Skeletal muscle satellite cell (primary cell): ENCODE measurements at regions not wholly inside any gene's neighbourhood (a gene's known extent, or its start where the extent isn't known, plus 50 kb on each side); places are given as distances from the start of the nearest gene placed in this dataset.
"Not testable (repeated sequence)": the region's sequence is repeated elsewhere in the genome, so short reads cannot be mapped to it uniquely, and the experiment has no call there.

Experiments
- H3K27me3 ChIP-seq: 2 replicates; pipeline ENCODE4 v1.7.0; 2013; ENCODE audit warnings: low read length; ENCODE audit not compliant: control insufficient read depth, insufficient read depth
- H3K36me3 ChIP-seq: 2 replicates; pipeline ENCODE4 v1.7.0; 2013; ENCODE audit warnings: mild to moderate bottlenecking, control low read depth, low read length; ENCODE audit not compliant: insufficient read depth
- H3K4me1 ChIP-seq: 2 replicates; pipeline ENCODE4 v1.7.0; 2013; ENCODE audit warnings: low read length; ENCODE audit not compliant: control insufficient read depth, insufficient read depth
- H3K4me2 ChIP-seq: 2 replicates; pipeline ENCODE4 v1.7.0; 2013; ENCODE audit warnings: mild to moderate bottlenecking, low read length
- H3K4me3 ChIP-seq: 2 replicates; pipeline ENCODE4 v1.7.0; 2013; ENCODE audit warnings: low read length
- H3K9ac ChIP-seq: 2 replicates; pipeline ENCODE4 v1.7.0; 2013; ENCODE audit warnings: mild to moderate bottlenecking, low read depth, low read length, moderate library complexity
- H3K9me3 ChIP-seq: replicated peaks from 2 replicates; pipeline ENCODE4 v1.7.0; 2013; ENCODE audit warnings: mild to moderate bottlenecking, control low read depth, low read length

GRCh38 chr6:168920289-168920688, 333.4 kb downstream of the THBS2 start:
- Histone ChIP-seq H3K4me3 (no peak overlapping the region), H3K27me3 (no peaks in the 10 kb centered on the region)

GRCh38 chr6:168919470-168920179, 334.0 kb downstream of the THBS2 start:
- H3K9me3 ChIP-seq: no peaks in the 10 kb centered on the region
- H3K9ac ChIP-seq: no peak overlapping the region
- no peaks in the 10 kb centered on the region for H3K27me3 ChIP-seq
- no peaks in the 10 kb centered on the region for H3K4me1 ChIP-seq
- no peaks in the 10 kb centered on the region for H3K36me3 ChIP-seq
- no peak overlapping the region for H3K4me3 ChIP-seq
- no peak overlapping the region for H3K4me2 ChIP-seq

More at GRCh38 chr6:168920289-168920688, 333.4 kb downstream of the THBS2 start:
- H3K9me3 ChIP-seq: no peaks in the 10 kb centered on the region
- no peak overlapping the region for H3K4me2 ChIP-seq
- no peak overlapping the region for H3K9ac ChIP-seq
- no peaks in the 10 kb centered on the region for H3K36me3 ChIP-seq
- no peaks in the 10 kb centered on the region for H3K4me1 ChIP-seq

- no peak overlapping the region for H3K4me3 ChIP-seq
- no peak overlapping the region for H3K9ac ChIP-seq
- no peaks in the 10 kb centered on the region for H3K36me3 ChIP-seq
- no peaks in the 10 kb centered on the region for H3K9me3 ChIP-seq
- H3K4me2 ChIP-seq: no peak overlapping the region
- no peaks in the 10 kb centered on the region for H3K4me1 ChIP-seq
- no peaks in the 10 kb centered on the region for H3K27me3 ChIP-seq
These were observed 337.0 kb downstream of the THBS2 start for GRCh38 chr6:168916576-168917211.

- no peaks in the 10 kb centered on the region for H3K27me3 ChIP-seq
- no peaks in the 10 kb centered on the region for H3K4me1 ChIP-seq
- H3K9me3 ChIP-seq: no peaks in the 10 kb centered on the region
- H3K4me2 ChIP-seq: no peak overlapping the region
- no peaks in the 10 kb centered on the region for H3K36me3 ChIP-seq
- no peak overlapping the region for H3K4me3 ChIP-seq
- H3K9ac ChIP-seq: no peak overlapping the region
These were observed 337.8 kb downstream of the THBS2 start for GRCh38 chr6:168915855-168916254.

GRCh38 chr6:168915242-168915641, 338.4 kb downstream of the THBS2 start:
- Histone ChIP-seq H3K27me3 (no peaks in the 10 kb centered on the region), H3K36me3 (no peaks in the 10 kb centered on the region), H3K4me3 (no peak overlapping the region), H3K9me3 (no peaks in the 10 kb centered on the region), H3K9ac (no peak overlapping the region), H3K4me2 (no peak overlapping the region), H3K4me1 (no peaks in the 10 kb centered on the region)

- H3K27me3 ChIP-seq: no peaks in the 10 kb centered on the region
- H3K4me1 ChIP-seq: no peaks in the 10 kb centered on the region
- H3K9ac ChIP-seq: no peak overlapping the region
- no peak overlapping the region for H3K4me3 ChIP-seq
- H3K36me3 ChIP-seq: no peaks in the 10 kb centered on the region
- no peaks in the 10 kb centered on the region for H3K9me3 ChIP-seq
- no peak overlapping the region for H3K4me2 ChIP-seq
These were observed 339.7 kb downstream of the THBS2 start for GRCh38 chr6:168913866-168914469.

GRCh38 chr6:168913231-168913865, 340.3 kb downstream of the THBS2 start:
- not testable (repeated sequence) for H3K9ac ChIP-seq

GRCh38 chr6:168909288-168909687, 344.4 kb downstream of the THBS2 start:
- H3K4me2 ChIP-seq: no peak overlapping the region
- peaks cover 3% of the 10 kb centered on the region for H3K4me1 ChIP-seq
- no peaks in the 10 kb centered on the region for H3K9me3 ChIP-seq
- no peaks in the 10 kb centered on the region for H3K36me3 ChIP-seq
- no peaks in the 10 kb centered on the region for H3K27me3 ChIP-seq
- H3K4me3 ChIP-seq: no peak overlapping the region
- no peak overlapping the region for H3K9ac ChIP-seq

More at GRCh38 chr6:168913231-168913865, 340.3 kb downstream of the THBS2 start:
- not testable (repeated sequence) for H3K9me3 ChIP-seq, H3K4me2 ChIP-seq, H3K36me3 ChIP-seq, H3K4me1 ChIP-seq, H3K27me3 ChIP-seq, H3K4me3 ChIP-seq

- Histone ChIP-seq H3K4me3 (no peak overlapping the region), H3K9me3 (no peaks in the 10 kb centered on the region), H3K9ac (no peak overlapping the region), H3K36me3 (no peaks in the 10 kb centered on the region), H3K4me1 (peaks cover 3% of the 10 kb centered on the region), H3K4me2 (no peak overlapping the region), H3K27me3 (no peaks in the 10 kb centered on the region)
These were observed 344.8 kb downstream of the THBS2 start for GRCh38 chr6:168908887-168909286.

- Histone ChIP-seq H3K36me3 (no peaks in the 10 kb centered on the region), H3K4me1 (peaks cover 3% of the 10 kb centered on the region), H3K9me3 (no peaks in the 10 kb centered on the region), H3K27me3 (no peaks in the 10 kb centered on the region), H3K4me2 (no peak overlapping the region), H3K9ac (no peak overlapping the region), H3K4me3 (no peak overlapping the region)
These were observed 345.5 kb downstream of the THBS2 start for GRCh38 chr6:168908166-168908565.

- peaks cover 3% of the 10 kb centered on the region for H3K4me1 ChIP-seq
- H3K4me3 ChIP-seq: no peak overlapping the region
- no peaks in the 10 kb centered on the region for H3K36me3 ChIP-seq
- no peak overlapping the region for H3K9ac ChIP-seq
- no peaks in the 10 kb centered on the region for H3K9me3 ChIP-seq
- no peaks in the 10 kb centered on the region for H3K27me3 ChIP-seq
- no peak overlapping the region for H3K4me2 ChIP-seq
These were observed 347.3 kb downstream of the THBS2 start for GRCh38 chr6:168906391-168906790.
